GM12865 (cell line): ENCODE measurements at regions not wholly inside any gene's neighbourhood (a gene's known extent, or its start where the extent isn't known, plus 50 kb on each side); places are given as distances from the start of the nearest gene placed in this dataset.

ENCODE experiments used
- DNase-seq: peaks from one replicate; pipeline ENCODE4 v3.0.0; 2010; ENCODE audit warnings: low read depth
- H3K4me3 ChIP-seq: 2 replicates; pipeline ENCODE4 v1.5.1; 2011; ENCODE audit warnings: mild to moderate bottlenecking, low read depth, low read length, control low read depth
- CTCF ChIP-seq: IDR thresholded peaks from 2 replicates; pipeline ENCODE4 v1.5.1; 2011; ENCODE audit warnings: low read length, control low read depth, low read depth, inconsistent platforms; ENCODE audit not compliant: insufficient read depth; ENCODE audit errors: missing control alignments

GRCh38 chrX:13898083-13898482 is 81.2 kb upstream of the GPM6B start:
- peak; percentile 44 for TF ChIP-seq CTCF
- peak; percentile 70 for DNase-seq
- H3K4me3 ChIP-seq, result no peak overlapping the region

- no peak for TF ChIP-seq CTCF
- DNase-seq, result no peak
- no peak overlapping the region for H3K4me3 ChIP-seq
Measured at GRCh38 chrX:13897566-13897965, 80.7 kb upstream of the GPM6B start.

GRCh38 chrX:13894888-13895565 is 78.1 kb upstream of the GPM6B start:
- no peak for TF ChIP-seq CTCF
- no peak overlapping the region for H3K4me3 ChIP-seq
- no peak for DNase-seq

GRCh38 chrX:13893826-13894225 is 76.9 kb upstream of the GPM6B start:
- TF ChIP-seq CTCF, result no peak
- DNase-seq, result no peak
- no peak overlapping the region for H3K4me3 ChIP-seq

- H3K4me3 ChIP-seq, result no peak overlapping the region
- DNase-seq, result no peak
- no peak for TF ChIP-seq CTCF
Measured at GRCh38 chrX:13892856-13893255, 76.0 kb upstream of the GPM6B start.

- no peak overlapping the region for H3K4me3 ChIP-seq
- peak; percentile 34 for DNase-seq
- no peak for TF ChIP-seq CTCF
Measured at GRCh38 chrX:13891377-13892140, 74.7 kb upstream of the GPM6B start.
